22Rv1 (cell line): ENCODE measurements at regions not wholly inside any gene's neighbourhood (a gene's known extent, or its start where the extent isn't known, plus 50 kb on each side); places are given as distances from the start of the nearest gene placed in this dataset.

Experiments used
- ZFX ChIP-seq: fragments of 450-650 bp; IDR thresholded peaks from 2 replicates; pipeline ENCODE4 v1.6.1; 2017; ENCODE audit warnings: antibody characterized with exemption, borderline replicate concordance
- TF ChIP-seq, protein P1 (sequence below): fragments of 450-650 bp; IDR thresholded peaks from 2 replicates; pipeline ENCODE4 v1.5.1; 2017; ENCODE audit warnings: mild to moderate bottlenecking

DNA sequence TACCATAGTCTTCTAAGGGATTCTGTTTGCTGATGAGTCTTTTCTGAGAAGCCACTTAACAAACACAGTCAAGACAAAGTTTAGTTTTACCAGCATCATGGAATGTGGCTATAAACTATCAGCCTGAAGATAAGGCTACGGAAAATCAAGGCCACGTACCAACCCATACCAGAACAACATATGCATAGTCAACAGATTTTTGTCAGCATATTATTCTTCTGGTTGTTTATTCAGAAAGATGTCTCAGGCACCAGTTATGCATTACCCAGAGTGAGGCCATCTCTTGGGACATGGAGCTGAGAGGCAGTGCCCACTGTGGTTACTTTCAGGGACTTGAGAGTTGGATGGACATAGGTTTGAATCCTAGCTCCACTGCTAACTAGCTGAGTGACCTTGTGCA lies 60.4 kb downstream of the SOX2 start:
- TF ChIP-seq, protein P1, sequence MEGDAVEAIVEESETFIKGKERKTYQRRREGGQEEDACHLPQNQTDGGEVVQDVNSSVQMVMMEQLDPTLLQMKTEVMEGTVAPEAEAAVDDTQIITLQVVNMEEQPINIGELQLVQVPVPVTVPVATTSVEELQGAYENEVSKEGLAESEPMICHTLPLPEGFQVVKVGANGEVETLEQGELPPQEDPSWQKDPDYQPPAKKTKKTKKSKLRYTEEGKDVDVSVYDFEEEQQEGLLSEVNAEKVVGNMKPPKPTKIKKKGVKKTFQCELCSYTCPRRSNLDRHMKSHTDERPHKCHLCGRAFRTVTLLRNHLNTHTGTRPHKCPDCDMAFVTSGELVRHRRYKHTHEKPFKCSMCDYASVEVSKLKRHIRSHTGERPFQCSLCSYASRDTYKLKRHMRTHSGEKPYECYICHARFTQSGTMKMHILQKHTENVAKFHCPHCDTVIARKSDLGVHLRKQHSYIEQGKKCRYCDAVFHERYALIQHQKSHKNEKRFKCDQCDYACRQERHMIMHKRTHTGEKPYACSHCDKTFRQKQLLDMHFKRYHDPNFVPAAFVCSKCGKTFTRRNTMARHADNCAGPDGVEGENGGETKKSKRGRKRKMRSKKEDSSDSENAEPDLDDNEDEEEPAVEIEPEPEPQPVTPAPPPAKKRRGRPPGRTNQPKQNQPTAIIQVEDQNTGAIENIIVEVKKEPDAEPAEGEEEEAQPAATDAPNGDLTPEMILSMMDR, result no peak
- no peak for TF ChIP-seq ZFX
